Midbrain (tissue), 1 donor: ENCODE measurements at regions not wholly inside any gene's neighbourhood (a gene's known extent, or its start where the extent isn't known, plus 50 kb on each side); places are given as distances from the start of the nearest gene placed in this dataset.
A peak's percentile ranks its signal among the peaks of the same experiment; 100 is the strongest.
"Not testable (repeated sequence)": the region's sequence is repeated elsewhere in the genome, so short reads cannot be mapped to it uniquely, and the experiment has no call there.

Experiments used
- DNase-seq: peaks from one replicate; lab custom pipeline; 2025; lab: John Stamatoyannopoulos, UW

DNA sequence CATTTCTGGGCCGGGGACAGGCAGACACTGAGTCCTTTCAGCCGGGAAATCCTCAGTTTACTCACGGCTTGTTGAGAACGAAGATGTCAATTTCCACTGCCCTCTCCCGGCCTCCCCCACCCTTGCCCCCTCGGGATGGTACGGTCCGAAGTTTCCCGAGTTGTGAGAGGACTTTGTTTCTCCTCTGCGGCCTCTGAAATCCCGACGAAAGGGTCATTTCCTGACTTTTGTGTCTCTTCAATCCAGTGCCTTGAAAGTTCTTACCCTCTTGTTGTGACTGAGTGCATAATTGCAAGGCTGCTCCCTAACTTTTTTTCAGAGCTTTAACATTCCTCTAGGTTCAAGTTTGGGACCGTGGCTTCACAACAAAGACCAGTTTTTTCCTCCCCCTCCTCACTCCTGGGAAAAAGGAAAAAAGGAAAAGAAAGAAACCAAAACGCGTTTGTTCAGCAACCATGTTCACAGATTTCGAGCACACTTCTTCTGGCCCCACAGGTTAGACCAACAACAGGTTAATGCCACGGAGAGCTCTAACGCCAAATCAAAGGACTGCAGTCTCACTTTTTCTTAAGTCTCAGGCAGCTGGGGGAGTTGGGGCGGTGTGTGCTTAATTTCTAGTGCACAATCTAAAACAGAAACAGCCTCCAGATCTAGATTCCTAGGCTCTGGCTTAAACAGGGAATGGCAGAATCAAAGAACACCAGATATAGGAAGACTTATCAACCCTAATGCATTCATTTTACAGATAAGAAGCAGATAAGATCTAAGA is 138.9 kb downstream of the TMCO5A start:
- DNase-seq, result no peak

GRCh38 chr15:38074029-38074428 is 139.6 kb downstream of the TMCO5A start:
- DNase-seq, result no peak

DNA sequence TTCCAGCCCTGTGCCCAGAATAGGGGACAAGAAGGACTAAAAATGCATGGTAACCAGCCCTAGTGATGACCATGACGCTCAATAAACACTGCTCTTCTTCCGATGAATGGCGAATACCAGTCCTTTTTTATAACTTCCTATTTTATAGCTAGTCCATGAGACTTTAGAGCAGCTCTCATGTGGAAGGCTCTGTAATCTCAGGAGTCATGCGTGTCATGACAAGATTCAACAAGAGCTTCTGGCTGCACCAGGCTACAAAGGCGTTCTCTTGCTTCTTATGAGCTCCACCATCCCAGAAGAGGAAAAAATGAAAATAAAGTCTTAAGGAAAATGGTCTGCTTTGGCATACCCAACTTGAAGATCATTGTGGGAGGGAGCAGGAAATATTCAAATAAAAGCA is 141.0 kb downstream of the TMCO5A start:
- no peak for DNase-seq

DNA sequence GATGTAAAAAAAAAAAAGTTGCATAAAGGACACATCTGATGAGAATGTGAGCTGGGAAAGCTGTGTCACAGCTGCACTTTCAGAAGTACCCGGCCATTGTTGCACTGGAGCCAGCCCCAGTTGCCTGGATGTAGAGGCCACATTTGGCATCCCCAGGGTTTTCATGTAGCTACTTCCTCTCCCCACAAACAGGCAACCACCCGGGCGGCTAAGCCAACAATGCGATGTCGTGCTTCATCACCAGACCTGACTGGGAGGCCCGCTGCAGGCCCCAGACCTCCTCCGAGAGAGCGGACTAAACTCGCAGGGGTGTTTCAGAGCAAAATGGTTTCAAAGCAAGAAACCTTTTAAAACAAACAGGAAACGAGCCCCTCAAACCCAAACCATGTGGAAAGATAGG is 142.3 kb downstream of the TMCO5A start:
- DNase-seq, result no peak

DNA sequence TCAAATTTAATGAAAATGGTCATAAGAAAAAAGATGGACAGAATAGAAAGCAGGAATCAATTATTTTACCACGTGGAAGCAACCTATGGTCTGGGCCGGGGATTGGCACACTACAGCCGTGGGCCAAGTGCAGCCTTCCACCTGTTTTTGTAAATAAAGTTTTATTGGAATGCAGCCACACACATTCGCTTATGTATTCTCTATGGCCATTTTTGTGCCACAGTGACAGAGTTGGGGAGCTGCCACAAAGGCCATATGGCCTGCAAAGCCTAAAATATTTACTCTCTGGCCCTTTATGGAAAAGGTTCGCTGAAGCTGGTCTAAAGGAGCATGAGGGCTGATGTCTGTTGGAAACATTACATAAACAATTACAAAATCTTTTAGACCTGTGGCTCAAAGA is 144.8 kb downstream of the TMCO5A start:
- no peak for DNase-seq

DNA sequence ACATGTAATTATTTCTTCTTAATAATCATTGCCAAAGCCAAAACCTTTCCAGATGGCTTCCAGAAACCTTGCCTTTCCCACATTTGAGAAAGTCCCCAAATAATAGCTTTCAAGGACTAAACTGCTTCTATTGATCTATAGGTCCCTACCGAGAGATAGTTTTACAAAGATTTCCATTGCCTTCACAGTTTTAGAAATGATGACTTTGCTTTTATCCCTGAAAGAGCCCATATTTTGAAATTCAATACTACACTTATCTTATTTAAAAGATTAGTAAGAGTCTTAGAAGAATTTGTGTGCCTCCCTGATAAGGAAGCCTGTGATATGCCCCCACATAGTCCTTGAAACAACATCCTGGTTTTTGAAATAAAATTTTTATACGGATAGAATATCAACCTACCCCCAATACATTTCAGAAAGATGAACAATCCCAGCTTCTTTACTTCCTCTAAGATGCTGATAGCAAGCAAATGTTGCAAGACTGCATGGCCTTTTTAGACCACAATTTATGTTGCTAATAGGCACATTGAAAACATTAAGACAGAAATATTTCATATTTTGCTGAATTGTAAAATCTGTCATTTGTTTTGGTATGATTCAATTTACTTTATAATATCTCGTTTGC is 146.3 kb downstream of the TMCO5A start:
- DNase-seq, result no peak

GRCh38 chr15:38084289-38084688 is 149.8 kb downstream of the TMCO5A start:
- no peak for DNase-seq

DNA sequence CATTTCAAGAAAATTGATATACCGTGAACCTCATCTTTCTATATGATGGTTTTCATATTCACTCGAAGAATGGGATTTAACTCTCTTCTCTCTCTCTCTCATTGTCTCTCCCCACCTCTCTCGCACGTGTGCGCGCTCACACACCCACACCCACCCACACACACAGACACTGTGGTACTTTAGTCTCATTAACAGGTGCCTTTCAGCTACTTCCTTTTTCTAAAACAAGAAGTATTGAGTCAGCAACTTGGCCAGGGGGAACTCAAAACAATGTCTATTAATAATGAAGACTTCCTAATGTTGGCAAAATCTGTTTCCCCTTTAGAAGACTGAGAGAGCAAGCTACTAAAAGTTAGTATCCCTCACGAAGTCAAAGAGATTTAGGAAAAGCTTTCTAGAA is 150.7 kb downstream of the TMCO5A start:
- peak; percentile 23 for DNase-seq

- DNase-seq, result no peak
Observed at GRCh38 chr15:38085931-38086568, 151.6 kb downstream of the TMCO5A start.

DNA sequence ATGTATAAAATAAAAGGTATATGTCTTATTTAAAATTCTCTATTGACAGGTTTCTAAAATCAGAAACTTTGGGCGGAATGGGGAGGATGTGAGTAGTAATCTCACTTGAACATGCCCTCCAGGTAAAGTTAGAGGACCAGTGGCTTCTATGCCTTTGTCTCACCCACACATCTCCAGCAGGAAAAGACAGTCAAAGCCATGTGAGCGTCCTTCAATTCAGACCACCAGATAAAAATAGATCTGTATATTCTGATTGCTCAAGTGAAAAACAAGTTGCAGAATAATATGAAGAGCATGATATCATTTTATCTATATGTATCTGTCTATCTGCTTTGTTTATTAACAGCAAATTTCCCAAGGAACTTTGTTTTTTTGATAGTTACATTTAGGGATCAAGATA is 152.2 kb downstream of the TMCO5A start:
- DNase-seq, result no peak

DNA sequence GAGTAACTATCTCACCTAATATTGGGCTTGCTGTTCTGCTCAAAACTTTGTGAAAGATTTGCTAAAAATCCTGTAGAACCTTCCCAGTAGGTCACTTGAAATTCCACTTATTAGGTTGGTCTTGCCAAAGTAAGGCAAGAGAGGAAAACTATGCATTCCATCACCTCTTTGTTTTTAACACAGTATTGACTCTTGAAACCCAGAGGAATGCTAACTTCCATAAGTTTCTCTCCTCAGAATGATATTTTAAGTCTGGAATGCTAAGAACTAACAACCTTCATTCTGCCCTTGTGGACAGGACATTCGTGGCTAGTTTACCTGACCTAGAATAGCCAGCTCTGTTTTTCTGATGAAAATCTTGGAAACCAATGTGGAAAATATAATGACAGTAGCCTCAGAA is 154.5 kb downstream of the TMCO5A start:
- no peak for DNase-seq

DNA sequence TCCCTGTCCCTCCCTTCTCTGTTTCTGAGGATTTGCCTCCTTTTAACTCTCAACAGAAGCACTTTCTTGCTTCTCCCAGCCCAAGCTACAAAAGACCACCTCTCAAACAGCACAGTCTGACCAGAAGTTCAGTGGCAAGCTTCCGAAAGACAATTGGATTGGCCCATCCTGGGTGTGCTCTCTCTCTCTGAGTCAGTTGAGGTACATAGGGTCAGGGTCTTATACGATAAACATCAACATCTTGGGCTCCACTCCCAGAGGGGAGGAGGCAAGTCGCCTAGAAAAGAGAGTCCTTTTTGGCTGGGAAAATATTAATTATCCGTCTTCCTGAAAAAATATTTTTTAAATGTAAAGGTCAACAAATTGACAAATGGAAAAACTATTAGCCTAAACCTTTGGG is 155.8 kb downstream of the TMCO5A start:
- no peak for DNase-seq

DNA sequence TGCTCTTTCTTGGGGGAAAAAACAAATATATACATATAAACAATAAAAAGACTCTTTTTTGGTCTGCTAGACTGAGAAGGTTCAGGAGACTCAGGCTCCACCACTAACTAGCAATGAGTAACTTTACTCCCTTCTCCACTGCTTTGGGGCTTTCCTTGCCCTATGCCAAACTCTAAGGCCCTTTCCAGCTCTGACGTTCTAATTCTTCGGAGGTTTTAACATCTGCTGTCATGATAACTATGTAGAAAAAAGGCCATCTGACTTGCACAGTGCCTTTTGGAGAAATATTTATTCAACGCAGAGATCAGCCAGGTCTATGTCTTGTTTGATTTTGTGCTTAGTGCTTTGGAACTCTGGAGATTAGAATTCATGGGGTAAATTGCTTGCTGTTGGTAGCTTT is 156.2 kb downstream of the TMCO5A start:
- DNase-seq, result no peak

DNA sequence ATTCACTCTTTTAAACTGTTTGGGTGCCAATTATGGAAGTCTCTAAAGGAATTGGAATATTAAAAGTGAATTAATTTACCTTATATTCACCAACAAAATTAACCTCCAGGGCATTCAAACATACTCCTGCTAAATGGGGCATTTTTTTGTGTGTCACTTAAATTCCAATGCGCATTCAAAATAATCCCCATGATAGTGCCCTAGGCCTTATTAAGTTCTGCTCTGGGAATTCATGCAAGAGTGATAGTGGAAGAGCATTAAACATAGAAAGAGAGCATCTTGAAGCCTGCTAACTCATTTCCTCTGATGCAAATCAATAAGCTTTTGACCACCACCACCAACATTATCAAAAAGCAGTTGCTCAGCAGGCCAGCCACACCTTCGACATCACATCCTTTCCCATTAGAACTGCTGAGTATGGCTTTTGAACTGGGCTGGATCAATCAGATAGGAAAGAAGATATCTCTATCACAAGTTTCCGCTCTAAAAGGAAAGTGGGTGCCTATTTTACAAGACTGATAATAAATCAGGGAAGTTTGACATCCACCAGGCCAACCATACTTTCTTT is 156.7 kb downstream of the TMCO5A start:
- DNase-seq, result no peak

- DNase-seq, result no peak
Observed at GRCh38 chr15:38093931-38094330, 158.7 kb upstream of the SPRED1 start.

GRCh38 chr15:38102972-38103371 is 149.7 kb upstream of the SPRED1 start:
- no peak for DNase-seq

GRCh38 chr15:38103564-38103963 is 149.1 kb upstream of the SPRED1 start:
- DNase-seq, result no peak

DNA sequence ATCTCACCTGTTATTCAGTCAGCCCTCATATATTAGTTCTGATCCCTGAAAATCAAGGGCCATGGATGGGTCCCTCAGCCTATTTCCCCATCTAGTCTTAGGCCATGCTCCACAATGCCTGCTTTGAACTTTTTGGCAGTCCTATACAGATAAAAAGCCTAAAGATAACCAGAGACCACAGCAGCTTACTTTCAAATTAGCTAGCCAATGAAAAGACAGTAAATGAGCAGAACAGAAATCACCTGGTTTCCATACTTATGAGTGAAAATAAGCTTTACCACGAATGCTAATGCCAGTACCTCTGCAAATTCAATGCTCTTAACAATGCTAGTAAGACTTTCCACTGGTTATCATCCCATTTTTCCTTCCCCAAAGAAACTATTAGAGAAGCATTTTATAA is 141.6 kb upstream of the SPRED1 start:
- no peak for DNase-seq

GRCh38 chr15:38112406-38112805 is 140.2 kb upstream of the SPRED1 start:
- DNase-seq, result no peak

- no peak for DNase-seq
Observed at GRCh38 chr15:38115121-38115520, 137.5 kb upstream of the SPRED1 start.

DNA sequence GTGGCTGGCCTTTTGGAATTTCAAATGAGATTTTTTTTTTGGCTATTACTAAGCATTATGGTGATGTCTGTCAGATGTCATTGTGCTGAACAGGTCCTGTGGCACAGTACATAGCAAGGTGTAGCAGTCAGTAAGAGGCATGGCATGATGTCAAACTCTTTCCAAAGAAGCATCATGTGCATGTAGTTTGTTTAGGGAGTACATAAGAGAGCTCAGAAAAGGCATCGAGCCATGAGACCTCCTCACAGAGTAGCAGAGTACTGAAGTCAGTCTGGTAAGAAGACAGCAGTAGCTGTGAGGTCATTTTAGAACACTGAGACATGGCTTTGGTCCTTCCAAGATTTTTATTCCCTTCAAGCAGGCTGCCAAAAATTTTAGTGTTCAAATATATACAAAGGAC is 134.9 kb upstream of the SPRED1 start:
- no peak for DNase-seq

DNA sequence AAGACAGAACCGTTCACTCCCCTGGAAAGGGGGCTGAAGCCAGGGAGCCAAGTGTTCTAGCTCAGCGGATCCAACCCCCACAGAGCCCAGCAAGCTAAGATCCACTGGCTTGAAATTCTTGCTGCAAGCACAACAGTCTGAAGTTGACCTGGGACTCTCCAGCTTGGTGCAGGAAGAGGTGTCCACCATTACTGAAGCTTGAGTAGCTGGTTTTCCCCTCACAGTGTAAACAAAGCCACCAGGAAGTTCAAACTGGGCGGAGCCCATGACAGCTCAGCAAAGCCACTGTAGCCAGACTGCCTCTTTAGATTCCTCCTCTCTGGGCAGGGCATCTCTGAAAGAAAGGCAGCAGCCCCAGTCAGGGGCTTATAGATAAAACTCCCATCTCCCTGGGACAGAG is 132.8 kb upstream of the SPRED1 start:
- DNase-seq, result not testable (repeated sequence)

- no peak for DNase-seq
Observed at GRCh38 chr15:38127306-38127771, 125.3 kb upstream of the SPRED1 start.
